ENCODE measurements at regions not wholly inside any gene's neighbourhood (a gene's known extent, or its start where the extent isn't known, plus 50 kb on each side); places are given as distances from the start of the nearest gene placed in this dataset.

DNA sequence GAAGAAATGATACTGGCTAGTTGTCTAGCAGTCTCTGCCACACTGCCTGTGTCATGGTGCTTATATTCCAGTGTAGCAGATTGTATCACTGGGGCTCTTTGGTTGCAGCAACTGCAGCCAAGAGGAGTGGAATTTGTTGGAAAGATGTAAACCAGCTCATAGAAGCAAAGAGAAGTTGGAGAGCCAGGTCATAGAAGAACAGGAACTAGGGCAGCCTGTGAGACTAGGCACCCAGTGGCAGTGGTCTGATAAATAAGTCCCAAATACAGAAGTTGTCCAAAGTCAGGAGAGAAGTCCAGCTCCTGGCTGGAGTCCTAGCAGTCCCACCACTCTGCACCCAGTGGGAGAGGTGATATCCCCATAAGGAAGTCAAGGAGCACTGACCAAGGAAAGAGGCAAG, 172.5 kb upstream of the ARID2 start:
- ChIA-PET CTCF (no interaction called here), POLR2A (no interaction called here)
- DNase-seq (ENCODE audit: extremely low spot score): no peak

DNA sequence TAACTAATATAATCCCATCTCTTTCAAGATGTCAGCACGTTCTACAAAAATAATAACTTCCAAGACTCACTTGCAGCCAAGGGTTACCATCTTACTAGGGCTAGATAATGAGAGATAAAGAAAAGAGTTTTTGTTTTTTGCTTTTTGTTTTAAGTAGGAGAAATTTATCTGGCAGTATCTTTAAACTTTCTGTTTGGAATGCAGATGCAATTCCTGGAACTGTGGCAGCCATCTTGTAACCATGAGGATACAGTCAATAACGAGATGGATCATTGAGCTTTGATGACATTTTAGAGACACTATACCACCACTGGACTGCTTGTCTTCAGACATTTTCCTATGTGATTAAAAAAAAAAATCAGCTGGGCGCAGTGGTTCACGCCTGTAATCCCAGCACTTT, 171.2 kb upstream of the ARID2 start:
- TF ChIP-seq, protein P1, sequence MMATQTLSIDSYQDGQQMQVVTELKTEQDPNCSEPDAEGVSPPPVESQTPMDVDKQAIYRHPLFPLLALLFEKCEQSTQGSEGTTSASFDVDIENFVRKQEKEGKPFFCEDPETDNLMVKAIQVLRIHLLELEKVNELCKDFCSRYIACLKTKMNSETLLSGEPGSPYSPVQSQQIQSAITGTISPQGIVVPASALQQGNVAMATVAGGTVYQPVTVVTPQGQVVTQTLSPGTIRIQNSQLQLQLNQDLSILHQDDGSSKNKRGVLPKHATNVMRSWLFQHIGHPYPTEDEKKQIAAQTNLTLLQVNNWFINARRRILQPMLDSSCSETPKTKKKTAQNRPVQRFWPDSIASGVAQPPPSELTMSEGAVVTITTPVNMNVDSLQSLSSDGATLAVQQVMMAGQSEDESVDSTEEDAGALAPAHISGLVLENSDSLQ (IDR thresholded peaks at IDR 0.05): no peak
- no peak for TF ChIP-seq L3MBTL2 (conservative IDR thresholded peaks at IDR 0.05)
- TF ChIP-seq HDGF (IDR thresholded peaks at IDR 0.05; ENCODE audit: borderline replicate concordance): no peak
- TF ChIP-seq SP1 (IDR thresholded peaks at IDR 0.05): no peak
- no peak for TF ChIP-seq SUZ12 (IDR thresholded peaks at IDR 0.05)
- TF ChIP-seq FOXM1 (IDR thresholded peaks at IDR 0.05; ENCODE audit: borderline replicate concordance): no peak
- TF ChIP-seq ARNT (IDR thresholded peaks at IDR 0.05): no peak
- TF ChIP-seq LEF1 (IDR thresholded peaks at IDR 0.05; ENCODE audit: borderline replicate concordance): no peak
- TF ChIP-seq ELF4 (IDR thresholded peaks at IDR 0.05): no peak
- TF ChIP-seq NFRKB (IDR thresholded peaks at IDR 0.05): no peak
- no peak for TF ChIP-seq TARDBP (IDR thresholded peaks at IDR 0.05)
- no peak for TF ChIP-seq FOXA1 (IDR thresholded peaks at IDR 0.05)
- no peak for TF ChIP-seq ZNF384 (IDR thresholded peaks at IDR 0.05)
- no peak for TF ChIP-seq CTBP1 (IDR thresholded peaks at IDR 0.05; ENCODE audit: borderline replicate concordance)
- TF ChIP-seq FOXK2 (IDR thresholded peaks at IDR 0.05): no peak
- no peak for TF ChIP-seq BHLHE40 (IDR thresholded peaks at IDR 0.05; ENCODE audit: borderline replicate concordance)
- DNase-seq (ENCODE audit: extremely low spot score): no peak
- POLR2A ChIA-PET: no interaction called here
- CTCF ChIA-PET: interaction anchor here (0.7 kb wide), 1 partner anchor 18 kb away, joined by 4 read pairs; no protein-coding TSS in a partner anchor

More for the DNA sequence above, 172.5 kb upstream of the ARID2 start:
- TF ChIP-seq FOXM1 (IDR thresholded peaks at IDR 0.05; ENCODE audit: borderline replicate concordance) (no peak), CTBP1 (IDR thresholded peaks at IDR 0.05; ENCODE audit: borderline replicate concordance) (no peak), ARNT (IDR thresholded peaks at IDR 0.05) (no peak), HDGF (IDR thresholded peaks at IDR 0.05; ENCODE audit: borderline replicate concordance) (no peak), BHLHE40 (IDR thresholded peaks at IDR 0.05; ENCODE audit: borderline replicate concordance) (no peak), NFRKB (IDR thresholded peaks at IDR 0.05) (no peak), SP1 (IDR thresholded peaks at IDR 0.05) (no peak), SUZ12 (IDR thresholded peaks at IDR 0.05) (no peak), L3MBTL2 (conservative IDR thresholded peaks at IDR 0.05) (no peak), ELF4 (IDR thresholded peaks at IDR 0.05) (no peak), ZNF384 (IDR thresholded peaks at IDR 0.05) (no peak), LEF1 (IDR thresholded peaks at IDR 0.05; ENCODE audit: borderline replicate concordance) (no peak), FOXK2 (IDR thresholded peaks at IDR 0.05) (no peak), FOXA1 (IDR thresholded peaks at IDR 0.05) (no peak)
- TF ChIP-seq, protein P1 (IDR thresholded peaks at IDR 0.05): no peak

DNA sequence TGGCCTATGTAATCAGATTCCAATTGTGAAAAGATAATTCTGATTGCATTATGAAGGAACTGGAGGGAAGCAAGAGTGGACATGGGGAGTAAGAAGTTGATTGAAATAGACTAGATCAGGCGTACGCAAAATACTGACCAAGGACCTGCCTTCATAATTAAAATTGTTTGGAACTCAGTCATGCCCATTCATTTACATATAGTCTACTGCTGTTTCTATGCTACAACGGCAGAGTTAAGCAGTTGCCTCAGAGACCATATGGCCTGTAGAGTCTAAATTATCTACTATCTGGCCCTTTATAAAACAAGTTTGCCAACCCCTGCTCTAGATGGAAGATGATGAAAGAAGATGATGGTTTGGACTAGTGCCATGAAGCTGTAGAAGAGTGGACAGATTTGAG, 170.0 kb upstream of the ARID2 start:
- no peak for TF ChIP-seq HDGF (IDR thresholded peaks at IDR 0.05; ENCODE audit: borderline replicate concordance)
- TF ChIP-seq, protein P1 (IDR thresholded peaks at IDR 0.05): no peak
- no peak for TF ChIP-seq SP1 (IDR thresholded peaks at IDR 0.05)
- no peak for TF ChIP-seq NFRKB (IDR thresholded peaks at IDR 0.05)
- TF ChIP-seq ARNT (IDR thresholded peaks at IDR 0.05): no peak
- TF ChIP-seq SUZ12 (IDR thresholded peaks at IDR 0.05): no peak
- no peak for TF ChIP-seq FOXM1 (IDR thresholded peaks at IDR 0.05; ENCODE audit: borderline replicate concordance)
- TF ChIP-seq CTBP1 (IDR thresholded peaks at IDR 0.05; ENCODE audit: borderline replicate concordance): no peak
- TF ChIP-seq LEF1 (IDR thresholded peaks at IDR 0.05; ENCODE audit: borderline replicate concordance): no peak
- TF ChIP-seq TARDBP (IDR thresholded peaks at IDR 0.05): no peak
- TF ChIP-seq ZNF384 (IDR thresholded peaks at IDR 0.05): no peak
- TF ChIP-seq ELF4 (IDR thresholded peaks at IDR 0.05): no peak
- TF ChIP-seq L3MBTL2 (conservative IDR thresholded peaks at IDR 0.05): no peak
- no peak for TF ChIP-seq FOXA1 (IDR thresholded peaks at IDR 0.05)
- TF ChIP-seq BHLHE40 (IDR thresholded peaks at IDR 0.05; ENCODE audit: borderline replicate concordance): no peak
- no peak for TF ChIP-seq FOXK2 (IDR thresholded peaks at IDR 0.05)
- ChIA-PET POLR2A (no interaction called here), CTCF (no interaction called here)
- DNase-seq (ENCODE audit: extremely low spot score): no peak

DNA sequence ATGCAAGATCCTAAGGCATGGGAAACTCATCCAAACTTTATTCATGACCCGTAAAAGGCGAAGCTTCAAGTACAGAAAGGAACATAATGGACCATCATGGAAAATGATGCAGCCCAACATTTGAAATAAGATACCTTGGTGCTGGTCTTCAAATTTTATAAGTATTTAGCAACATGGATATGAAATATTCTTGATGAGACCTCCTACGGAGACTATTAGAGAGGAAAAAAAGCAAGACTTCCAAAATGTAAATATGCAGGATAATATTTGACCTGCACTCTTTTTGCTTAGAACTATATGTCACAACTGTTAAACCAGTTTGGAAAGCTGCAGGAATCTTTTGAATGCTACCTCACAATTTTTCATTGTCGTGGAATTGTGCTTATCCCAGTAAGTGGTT, 168.8 kb upstream of the ARID2 start:
- no peak for DNase-seq (ENCODE audit: extremely low spot score)
- POLR2A ChIA-PET: no interaction called here
- TF ChIP-seq CTBP1 (IDR thresholded peaks at IDR 0.05; ENCODE audit: borderline replicate concordance): no peak
- no peak for TF ChIP-seq SUZ12 (IDR thresholded peaks at IDR 0.05)
- no peak for TF ChIP-seq FOXM1 (IDR thresholded peaks at IDR 0.05; ENCODE audit: borderline replicate concordance)
- TF ChIP-seq SP1 (IDR thresholded peaks at IDR 0.05): no peak
- CTCF ChIA-PET: no interaction called here

DNA sequence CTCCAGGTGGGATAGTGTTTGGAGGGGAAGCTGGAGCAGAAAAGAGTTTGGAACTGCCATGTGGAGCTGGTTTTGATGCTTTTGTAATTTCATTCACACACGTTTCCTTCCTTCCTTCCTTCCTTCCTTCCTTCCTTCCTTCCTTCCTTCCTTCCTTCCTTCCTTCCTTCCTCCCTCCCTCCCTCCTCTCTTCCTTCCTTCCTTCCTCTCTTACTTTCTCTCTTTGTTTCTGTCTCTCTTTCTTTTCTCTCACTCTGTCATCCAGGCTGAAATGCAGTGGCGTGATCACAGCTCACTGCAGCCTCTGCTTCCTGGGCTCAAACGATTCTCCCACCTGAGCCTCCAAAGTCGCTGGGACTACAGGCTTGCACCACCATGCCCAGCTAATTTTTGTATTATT, 168.0 kb upstream of the ARID2 start:
- no peak for DNase-seq (ENCODE audit: extremely low spot score)
- ChIA-PET CTCF (no interaction called here), POLR2A (no interaction called here)
- no peak for TF ChIP-seq LEF1 (IDR thresholded peaks at IDR 0.05; ENCODE audit: borderline replicate concordance)
- no peak for TF ChIP-seq ZNF384 (IDR thresholded peaks at IDR 0.05)

DNA sequence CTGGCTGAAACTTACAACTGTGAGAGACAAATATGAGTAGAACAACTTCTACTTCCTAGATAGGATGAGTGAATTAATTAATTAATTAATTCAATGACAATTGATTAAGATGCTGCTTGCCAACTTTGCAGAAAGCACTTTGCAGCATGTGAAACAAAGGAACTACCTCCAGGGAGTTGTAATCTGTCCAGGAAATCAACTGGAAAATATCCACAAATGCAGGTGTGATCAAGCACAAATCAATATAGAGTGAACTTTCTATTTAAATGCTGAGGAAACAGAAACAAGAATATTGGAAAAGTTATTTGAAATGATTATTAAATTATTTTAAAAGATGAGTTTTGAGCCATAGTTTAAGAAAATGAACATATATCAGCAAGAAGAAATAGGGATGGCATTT, 163.9 kb upstream of the ARID2 start:
- ChIA-PET CTCF (no interaction called here), POLR2A (no interaction called here)
- DNase-seq (ENCODE audit: extremely low spot score): no peak
- no peak for TF ChIP-seq ARNT (IDR thresholded peaks at IDR 0.05)
- TF ChIP-seq FOXK2 (IDR thresholded peaks at IDR 0.05): no peak
- no peak for TF ChIP-seq L3MBTL2 (conservative IDR thresholded peaks at IDR 0.05)
- TF ChIP-seq SP1 (IDR thresholded peaks at IDR 0.05): no peak
- TF ChIP-seq SUZ12 (IDR thresholded peaks at IDR 0.05): no peak
- TF ChIP-seq TARDBP (IDR thresholded peaks at IDR 0.05): no peak
- TF ChIP-seq LEF1 (IDR thresholded peaks at IDR 0.05; ENCODE audit: borderline replicate concordance): no peak
- no peak for TF ChIP-seq ELF4 (IDR thresholded peaks at IDR 0.05)
- TF ChIP-seq HDGF (IDR thresholded peaks at IDR 0.05; ENCODE audit: borderline replicate concordance): no peak
- TF ChIP-seq, protein P1 (IDR thresholded peaks at IDR 0.05): no peak
- TF ChIP-seq CTBP1 (IDR thresholded peaks at IDR 0.05; ENCODE audit: borderline replicate concordance): no peak
- no peak for TF ChIP-seq NFRKB (IDR thresholded peaks at IDR 0.05)
- no peak for TF ChIP-seq BHLHE40 (IDR thresholded peaks at IDR 0.05; ENCODE audit: borderline replicate concordance)
- no peak for TF ChIP-seq FOXM1 (IDR thresholded peaks at IDR 0.05; ENCODE audit: borderline replicate concordance)
- no peak for TF ChIP-seq FOXA1 (IDR thresholded peaks at IDR 0.05)
- no peak for TF ChIP-seq ZNF384 (IDR thresholded peaks at IDR 0.05)
